ENCODE measurements at regions not wholly inside any gene's neighbourhood (a gene's known extent, or its start where the extent isn't known, plus 50 kb on each side); places are given as distances from the start of the nearest gene placed in this dataset.
A peak's percentile ranks its signal among the peaks of the same experiment; 100 is the strongest.

- Histone ChIP-seq H3K9ac (replicated peaks in 1 of 4; ENCODE audit: extremely low read depth in 1 of 4, low read depth in 3 of 4, low read length in 3 of 4) (no peak overlapping the region), H3K4ac (replicated peaks; ENCODE audit: insufficient read length, low read depth, low read length) (no peak overlapping the region), H4K5ac (ENCODE audit: insufficient read length, low read depth, low read length) (no peak overlapping the region), H3K79me2 (ENCODE audit: control insufficient read depth in 1 of 2, insufficient read depth in 2 of 2, low read length in 2 of 2) (no peaks in the 10 kb centered on the region), H2BK12ac (ENCODE audit: low read depth, low read length) (no peak overlapping the region), H4K91ac (replicated peaks; ENCODE audit: insufficient read length, low read length) (no peak overlapping the region), H3K27ac (ENCODE audit: low read depth, low read length) (no peak overlapping the region), H3K23me2 (ENCODE audit: low read depth, low read length) (no peaks in the 10 kb centered on the region), H3K23ac (ENCODE audit: insufficient read length) (no peak overlapping the region), H3K18ac (ENCODE audit: extremely low read depth, low read length) (no peak overlapping the region), H3K79me1 (ENCODE audit: low read depth, low read length) (no peaks in the 10 kb centered on the region), H4K20me1 (replicated peaks in 1 of 2; ENCODE audit: control insufficient read depth in 1 of 2, insufficient read depth in 2 of 2, low read length in 2 of 2) (no peaks in the 10 kb centered on the region), H2BK15ac (ENCODE audit: low read length) (no peak overlapping the region), H2BK120ac (replicated peaks; ENCODE audit: low read depth, low read length) (no peak overlapping the region), H2BK20ac (ENCODE audit: low read length) (no peak overlapping the region), H4K8ac (ENCODE audit: extremely low read depth, insufficient read depth, low read length) (no peak overlapping the region), H3K4me3 (ENCODE audit: extremely low read depth in 1 of 4, insufficient read depth in 2 of 4, low read depth in 3 of 4, low read length in 4 of 4) (no peak overlapping the region), H3K9me3 (ENCODE audit: insufficient read depth in 2 of 2, low read depth in 1 of 2, low read length in 1 of 2) (no peaks in the 10 kb centered on the region), H2AK5ac (ENCODE audit: low read depth, low read length) (no peak overlapping the region), H3K56ac (replicated peaks; ENCODE audit: insufficient read length, low read depth, low read length) (no peak overlapping the region), H3K4me2 (ENCODE audit: insufficient read depth in 1 of 2, low read depth in 2 of 2, low read length in 2 of 2) (no peak overlapping the region), H3K14ac (ENCODE audit: insufficient read length) (no peak overlapping the region), H3K36me3 (ENCODE audit: control insufficient read depth in 2 of 4, insufficient read depth in 4 of 4, low read length in 3 of 4) (no peaks in the 10 kb centered on the region), H2BK5ac (ENCODE audit: low read depth, low read length) (no peak overlapping the region), H3K27me3 (replicated peaks in 1 of 4; ENCODE audit: control insufficient read depth in 3 of 4, extremely low read depth in 1 of 4, insufficient read depth in 3 of 4, low read length in 3 of 4) (no peaks in the 10 kb centered on the region), H2AFZ (ENCODE audit: low read length) (peak overlapping the region; percentile 17), H3K4me1 (replicated peaks in 1 of 4; ENCODE audit: control insufficient read depth in 3 of 4, insufficient read depth in 4 of 4, low read length in 3 of 4) (0 out of 7 replicates have a peak, but pooled peaks cover 0 to 2% (median 0%) of the 10 kb centered on the region in 4 experiments)
- no peak for DNase-seq (ENCODE audit: low read depth in 1 of 2, low spot score in 2 of 2)
- 93% methylated on average over 1 of the region's 1 CpG; no CpG with 5 or more reads in 1 of the 2 experiments for WGBS, 2 experiments (ENCODE audit: extremely low coverage in 1 of 2, insufficient coverage in 1 of 2, insufficient read length in 1 of 2, insufficient replicate concordance in 2 of 2, low coverage in 1 of 2, low lambda C conversion rate in 2 of 2, missing lambda C conversion rate in 1 of 2)
- no peak for FAIRE-seq
- CTCF ChIA-PET (ENCODE audit: partially characterized antibody): interaction anchor here (1.2 to 1.7 kb wide), 2 partner anchors 10 to 82 kb away, joined by 3 to 9 read pairs; no protein-coding TSS in a partner anchor
- TF ChIP-seq SRF (IDR thresholded peaks at IDR 0.05; ENCODE audit: low read depth, low read length) (0 out of 2 replicates have a peak, but pooled peaks have one; percentile 6), RBBP5 (IDR thresholded peaks at IDR 0.05; ENCODE audit: borderline replicate concordance, low read depth, low read length) (no peak), CTBP2 (IDR thresholded peaks at IDR 0.05; ENCODE audit: borderline replicate concordance, insufficient read depth, insufficient read length, low read length) (no peak), BRCA1 (IDR thresholded peaks at IDR 0.05; ENCODE audit: low read depth, low read length) (no peak)
- POLR2A ChIA-PET (ENCODE audit: partially characterized antibody): no interaction called here
These were observed 329.9 kb downstream of the KIF4B start for GRCh38 chr5:155343468-155343867.

Measured in H1 (cell line).